ENCODE measurements at regions not wholly inside any gene's neighbourhood (a gene's known extent, or its start where the extent isn't known, plus 50 kb on each side); places are given as distances from the start of the nearest gene placed in this dataset.

DNA sequence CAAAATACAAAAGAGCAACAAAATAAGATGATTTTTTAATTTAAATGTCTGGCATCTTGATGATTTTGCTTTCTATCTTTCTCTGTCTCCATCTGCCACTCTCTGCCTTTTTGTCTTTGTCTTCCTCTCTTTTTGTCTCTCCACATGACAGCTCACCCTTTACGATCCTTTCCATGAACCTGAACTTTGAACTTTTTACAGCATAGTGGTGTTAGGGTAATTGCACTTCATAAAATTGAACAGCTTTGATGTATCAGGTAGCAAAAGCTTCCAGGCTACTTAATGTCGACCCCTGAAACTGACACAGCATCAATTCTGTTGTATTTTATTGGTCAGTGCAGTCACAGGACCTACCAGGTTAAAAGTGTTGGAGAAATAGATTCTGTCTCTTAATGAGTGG, 1517.0 kb downstream of the ADGRL3 start:
- H3K4me3 ChIP-seq (ENCODE audit: low read depth, low read length, poor library complexity, severe bottlenecking), result no peak overlapping the region
- H3K4me1 ChIP-seq (ENCODE audit: insufficient read depth, low read length, poor library complexity, severe bottlenecking), result no peaks in the 10 kb centered on the region
- intact Hi-C loops (cut with micrococcal nuclease; ENCODE audit: unreplicated experiment), result no loop called here
- DNase-seq (ENCODE audit: low spot score), result no peak
- no peaks in the 10 kb centered on the region for H3K27me3 ChIP-seq (replicated peaks; ENCODE audit: insufficient read depth, low read depth, low read length, poor library complexity)
- ChIA-PET POLR2A (ENCODE audit: low non-redundant PET) (no interaction called here), CTCF (no interaction called here)
- no peaks in the 10 kb centered on the region for H3K9me3 ChIP-seq (ENCODE audit: low read depth, low read length, poor library complexity, severe bottlenecking)
- H3K36me3 ChIP-seq (ENCODE audit: insufficient read depth, low read length, poor library complexity, severe bottlenecking), result no peaks in the 10 kb centered on the region
- no TSS peak for BruUV-seq (replicated peaks)
- TF ChIP-seq EZH2 (IDR thresholded peaks at IDR 0.05; ENCODE audit: borderline replicate concordance, low read depth, low read length, poor library complexity, severe bottlenecking), result no peak
- TF ChIP-seq, protein P1, sequence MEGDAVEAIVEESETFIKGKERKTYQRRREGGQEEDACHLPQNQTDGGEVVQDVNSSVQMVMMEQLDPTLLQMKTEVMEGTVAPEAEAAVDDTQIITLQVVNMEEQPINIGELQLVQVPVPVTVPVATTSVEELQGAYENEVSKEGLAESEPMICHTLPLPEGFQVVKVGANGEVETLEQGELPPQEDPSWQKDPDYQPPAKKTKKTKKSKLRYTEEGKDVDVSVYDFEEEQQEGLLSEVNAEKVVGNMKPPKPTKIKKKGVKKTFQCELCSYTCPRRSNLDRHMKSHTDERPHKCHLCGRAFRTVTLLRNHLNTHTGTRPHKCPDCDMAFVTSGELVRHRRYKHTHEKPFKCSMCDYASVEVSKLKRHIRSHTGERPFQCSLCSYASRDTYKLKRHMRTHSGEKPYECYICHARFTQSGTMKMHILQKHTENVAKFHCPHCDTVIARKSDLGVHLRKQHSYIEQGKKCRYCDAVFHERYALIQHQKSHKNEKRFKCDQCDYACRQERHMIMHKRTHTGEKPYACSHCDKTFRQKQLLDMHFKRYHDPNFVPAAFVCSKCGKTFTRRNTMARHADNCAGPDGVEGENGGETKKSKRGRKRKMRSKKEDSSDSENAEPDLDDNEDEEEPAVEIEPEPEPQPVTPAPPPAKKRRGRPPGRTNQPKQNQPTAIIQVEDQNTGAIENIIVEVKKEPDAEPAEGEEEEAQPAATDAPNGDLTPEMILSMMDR (conservative IDR thresholded peaks at IDR 0.05; ENCODE audit: low read depth, low read length), result no peak
- H3K27ac ChIP-seq (ENCODE audit: low read depth, low read length, poor library complexity, severe bottlenecking), result no peak overlapping the region

DNA sequence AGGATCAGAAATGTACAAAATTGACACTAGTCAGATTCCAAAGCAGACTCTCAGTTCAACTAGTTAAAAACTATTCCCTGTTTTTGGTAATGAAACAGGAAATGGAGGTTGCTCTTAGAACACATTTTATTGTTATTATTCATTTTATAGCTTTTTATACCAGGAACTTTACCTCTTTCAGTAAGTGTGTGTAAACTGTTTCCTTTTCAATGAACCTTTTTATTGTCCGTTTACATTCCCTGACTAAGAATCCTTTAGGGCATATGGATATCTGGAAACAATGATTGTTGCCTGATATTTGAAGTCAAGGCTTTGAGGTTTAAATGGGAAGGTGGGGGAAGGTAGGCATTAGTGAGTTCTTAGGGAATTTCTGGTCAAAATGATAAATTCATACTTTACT, 1511.4 kb downstream of the ADGRL3 start:
- H3K27ac ChIP-seq (ENCODE audit: low read depth, low read length, poor library complexity, severe bottlenecking), result no peak overlapping the region
- BruUV-seq (replicated peaks), result no TSS peak
- H3K4me1 ChIP-seq (ENCODE audit: insufficient read depth, low read length, poor library complexity, severe bottlenecking), result no peaks in the 10 kb centered on the region
- H3K9me3 ChIP-seq (ENCODE audit: low read depth, low read length, poor library complexity, severe bottlenecking), result no peaks in the 10 kb centered on the region
- DNase-seq (ENCODE audit: low spot score), result no peak
- no peaks in the 10 kb centered on the region for H3K36me3 ChIP-seq (ENCODE audit: insufficient read depth, low read length, poor library complexity, severe bottlenecking)
- H3K4me3 ChIP-seq (ENCODE audit: low read depth, low read length, poor library complexity, severe bottlenecking), result no peak overlapping the region
- no peaks in the 10 kb centered on the region for H3K27me3 ChIP-seq (replicated peaks; ENCODE audit: insufficient read depth, low read depth, low read length, poor library complexity)
- ChIA-PET CTCF (no interaction called here), POLR2A (ENCODE audit: low non-redundant PET) (no interaction called here)
- no peak for TF ChIP-seq EZH2 (IDR thresholded peaks at IDR 0.05; ENCODE audit: borderline replicate concordance, low read depth, low read length, poor library complexity, severe bottlenecking)
- intact Hi-C loops (cut with micrococcal nuclease; ENCODE audit: unreplicated experiment), result no loop called here

DNA sequence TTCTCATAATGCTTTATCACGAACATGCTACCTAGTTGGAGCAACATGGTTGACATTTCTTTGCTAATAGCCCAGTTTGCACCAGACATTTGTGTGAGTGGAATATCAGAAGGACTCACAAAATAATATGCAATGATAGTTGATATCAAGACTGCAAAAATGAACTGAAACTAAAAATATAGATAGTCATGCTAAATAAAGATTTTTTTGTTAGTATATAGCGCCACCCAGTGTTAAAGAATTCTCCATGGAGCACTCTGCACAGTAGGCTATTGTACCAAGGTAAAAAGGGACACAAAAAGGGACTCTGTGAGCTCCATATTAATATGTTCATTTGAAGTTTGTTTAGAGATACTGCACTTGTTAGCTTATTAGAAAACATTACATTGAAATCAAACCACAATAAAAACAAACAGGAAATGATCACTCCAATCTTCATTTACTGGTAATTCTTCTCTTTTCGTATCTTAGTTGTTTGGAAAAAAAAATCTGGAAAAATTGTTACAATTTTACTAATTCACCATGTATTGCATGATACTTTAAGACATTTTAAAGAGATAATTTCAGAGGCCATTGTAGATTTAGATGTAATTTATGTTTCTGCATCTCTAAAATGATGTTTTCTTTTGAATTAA, 1509.6 kb downstream of the ADGRL3 start:
- peak; percentile 15 for DNase-seq (ENCODE audit: low spot score)
- POLR2A ChIA-PET (ENCODE audit: low non-redundant PET), result no interaction called here

More for the DNA sequence above, 1509.6 kb downstream of the ADGRL3 start:
- intact Hi-C loops (cut with micrococcal nuclease; ENCODE audit: unreplicated experiment), result no loop called here
- H3K27me3 ChIP-seq (replicated peaks; ENCODE audit: insufficient read depth, low read depth, low read length, poor library complexity), result no peaks in the 10 kb centered on the region
- CTCF ChIA-PET, result no interaction called here
- H3K36me3 ChIP-seq (ENCODE audit: insufficient read depth, low read length, poor library complexity, severe bottlenecking), result no peaks in the 10 kb centered on the region
- H3K4me1 ChIP-seq (ENCODE audit: insufficient read depth, low read length, poor library complexity, severe bottlenecking), result no peaks in the 10 kb centered on the region
- BruUV-seq (replicated peaks), result no TSS peak
- no peaks in the 10 kb centered on the region for H3K9me3 ChIP-seq (ENCODE audit: low read depth, low read length, poor library complexity, severe bottlenecking)
- H3K4me3 ChIP-seq (ENCODE audit: low read depth, low read length, poor library complexity, severe bottlenecking), result no peak overlapping the region
- TF ChIP-seq EZH2 (IDR thresholded peaks at IDR 0.05; ENCODE audit: borderline replicate concordance, low read depth, low read length, poor library complexity, severe bottlenecking), result no peak
- TF ChIP-seq, protein P1 (conservative IDR thresholded peaks at IDR 0.05; ENCODE audit: low read depth, low read length), result peak; percentile 48
- no peak overlapping the region for H3K27ac ChIP-seq (ENCODE audit: low read depth, low read length, poor library complexity, severe bottlenecking)

Data from A673 (cell line).